ENCODE measurements at regions not wholly inside any gene's neighbourhood (a gene's known extent, or its start where the extent isn't known, plus 50 kb on each side); places are given as distances from the start of the nearest gene placed in this dataset.

- H3K27me3 ChIP-seq (ENCODE audit: insufficient read depth, low read length), result no peaks in the 10 kb centered on the region
- no peaks in the 10 kb centered on the region for H3K36me3 ChIP-seq (ENCODE audit: insufficient read depth, low read length)
- H4K20me1 ChIP-seq (ENCODE audit: insufficient read depth, low read length), result no peaks in the 10 kb centered on the region
- no peaks in the 10 kb centered on the region for H3K4me1 ChIP-seq (ENCODE audit: insufficient read depth, low read length)
- H3K79me2 ChIP-seq (ENCODE audit: insufficient read depth, low read length), result no peaks in the 10 kb centered on the region
- Mint-ChIP-seq H3K4me3 (ENCODE audit: unreplicated experiment) (no peak overlapping the region), H3K4me1 (ENCODE audit: low read depth, unreplicated experiment) (no peaks in the 10 kb centered on the region), H3K36me3 (ENCODE audit: low read depth, unreplicated experiment) (no peaks in the 10 kb centered on the region), H3K9me3 (ENCODE audit: unreplicated experiment) (peaks cover 3% of the 10 kb centered on the region), H3K27me3 (ENCODE audit: low read depth, unreplicated experiment) (peaks cover 4% of the 10 kb centered on the region), H3K27ac (ENCODE audit: unreplicated experiment) (no peak overlapping the region)
- H3K4me3 ChIP-seq (ENCODE audit: insufficient read depth, low read depth, low read length), result no peak overlapping the region
- no peak overlapping the region for H2AFZ ChIP-seq (ENCODE audit: low read depth, low read length)
- peak; percentile 73 for FAIRE-seq
- DNase-seq (ENCODE audit: low read depth), result peak; percentile 25
- no peak overlapping the region for H3K27ac ChIP-seq (ENCODE audit: low read depth, low read length)
- no peak overlapping the region for H3K4me2 ChIP-seq (ENCODE audit: low read length)
- H3K9ac ChIP-seq (ENCODE audit: low read length), result no peak overlapping the region
- TF ChIP-seq CTCF (IDR thresholded peaks at IDR 0.05; ENCODE audit: insufficient read depth, low read depth, low read length) (peak; percentile 77), EZH2 (IDR thresholded peaks at IDR 0.05; ENCODE audit: insufficient read depth, low read length) (no peak)
- H3K9me3 ChIP-seq (ENCODE audit: insufficient read depth, low read depth, low read length), result no peaks in the 10 kb centered on the region
Observed at GRCh38 chr5:108521841-108522506, 140.1 kb upstream of the FBXL17 start.

- no peaks in the 10 kb centered on the region for H3K79me2 ChIP-seq (ENCODE audit: insufficient read depth, low read length)
- Mint-ChIP-seq H3K9me3 (ENCODE audit: unreplicated experiment) (no peaks in the 10 kb centered on the region), H3K4me3 (ENCODE audit: unreplicated experiment) (no peak overlapping the region), H3K27me3 (ENCODE audit: low read depth, unreplicated experiment) (peaks cover 4% of the 10 kb centered on the region), H3K36me3 (ENCODE audit: low read depth, unreplicated experiment) (no peaks in the 10 kb centered on the region), H3K4me1 (ENCODE audit: low read depth, unreplicated experiment) (no peaks in the 10 kb centered on the region), H3K27ac (ENCODE audit: unreplicated experiment) (no peak overlapping the region)
- no peaks in the 10 kb centered on the region for H4K20me1 ChIP-seq (ENCODE audit: insufficient read depth, low read length)
- no peak overlapping the region for H3K9ac ChIP-seq (ENCODE audit: low read length)
- no peak overlapping the region for H3K27ac ChIP-seq (ENCODE audit: low read depth, low read length)
- TF ChIP-seq EZH2 (IDR thresholded peaks at IDR 0.05; ENCODE audit: insufficient read depth, low read length) (no peak), CTCF (IDR thresholded peaks at IDR 0.05; ENCODE audit: insufficient read depth, low read depth, low read length) (no peak)
- H3K4me2 ChIP-seq (ENCODE audit: low read length), result no peak overlapping the region
- H3K36me3 ChIP-seq (ENCODE audit: insufficient read depth, low read length), result no peaks in the 10 kb centered on the region
- H3K9me3 ChIP-seq (ENCODE audit: insufficient read depth, low read depth, low read length), result no peaks in the 10 kb centered on the region
- no peaks in the 10 kb centered on the region for H3K4me1 ChIP-seq (ENCODE audit: insufficient read depth, low read length)
- no peak for DNase-seq (ENCODE audit: low read depth)
- H2AFZ ChIP-seq (ENCODE audit: low read depth, low read length), result no peak overlapping the region
- no peaks in the 10 kb centered on the region for H3K27me3 ChIP-seq (ENCODE audit: insufficient read depth, low read length)
- H3K4me3 ChIP-seq (ENCODE audit: insufficient read depth, low read depth, low read length), result no peak overlapping the region
- FAIRE-seq, result no peak
Observed at GRCh38 chr5:108521011-108521700, 139.3 kb upstream of the FBXL17 start.

GRCh38 chr5:108516785-108517184 lies 134.9 kb upstream of the FBXL17 start:
- no peak for DNase-seq (ENCODE audit: low read depth)
- Histone ChIP-seq H3K27me3 (ENCODE audit: insufficient read depth, low read length) (no peaks in the 10 kb centered on the region), H2AFZ (ENCODE audit: low read depth, low read length) (no peak overlapping the region), H3K27ac (ENCODE audit: low read depth, low read length) (no peak overlapping the region), H3K36me3 (ENCODE audit: insufficient read depth, low read length) (no peaks in the 10 kb centered on the region), H3K9ac (ENCODE audit: low read length) (no peak overlapping the region), H3K4me1 (ENCODE audit: insufficient read depth, low read length) (no peaks in the 10 kb centered on the region), H4K20me1 (ENCODE audit: insufficient read depth, low read length) (no peaks in the 10 kb centered on the region), H3K9me3 (ENCODE audit: insufficient read depth, low read depth, low read length) (no peaks in the 10 kb centered on the region), H3K4me3 (ENCODE audit: insufficient read depth, low read depth, low read length) (no peak overlapping the region), H3K79me2 (ENCODE audit: insufficient read depth, low read length) (no peaks in the 10 kb centered on the region), H3K4me2 (ENCODE audit: low read length) (no peak overlapping the region)
- Mint-ChIP-seq H3K36me3 (ENCODE audit: low read depth, unreplicated experiment) (no peaks in the 10 kb centered on the region), H3K27ac (ENCODE audit: unreplicated experiment) (no peak overlapping the region), H3K9me3 (ENCODE audit: unreplicated experiment) (no peaks in the 10 kb centered on the region), H3K4me1 (ENCODE audit: low read depth, unreplicated experiment) (no peaks in the 10 kb centered on the region), H3K27me3 (ENCODE audit: low read depth, unreplicated experiment) (peaks cover 4% of the 10 kb centered on the region), H3K4me3 (ENCODE audit: unreplicated experiment) (no peak overlapping the region)
- no peak for TF ChIP-seq CTCF (IDR thresholded peaks at IDR 0.05; ENCODE audit: insufficient read depth, low read depth, low read length)
- TF ChIP-seq EZH2 (IDR thresholded peaks at IDR 0.05; ENCODE audit: insufficient read depth, low read length), result no peak
- FAIRE-seq, result no peak

Data from astrocyte (in vitro differentiated cells and primary cell).